Loucy (cell line): ENCODE measurements at regions not wholly inside any gene's neighbourhood (a gene's known extent, or its start where the extent isn't known, plus 50 kb on each side); places are given as distances from the start of the nearest gene placed in this dataset.

Experiments used
- H2AFZ ChIP-seq: fragments of 200-600 bp; sonication (generic); 2 replicates; pipeline ENCODE4 v1.6.0; 2016; ENCODE audit warnings: antibody characterized with exemption, mild to moderate bottlenecking, low read length, moderate library complexity
- H3F3A ChIP-seq: fragments of 200-600 bp; 2 replicates; pipeline ENCODE4 v1.6.0; 2016; ENCODE audit warnings: antibody characterized with exemption, low read depth, mild to moderate bottlenecking
- H3K27me3 ChIP-seq: fragments of 200-600 bp; sonication (generic); 2 replicates; pipeline ENCODE4 v1.6.1; 2014; ENCODE audit warnings: low read length, mild to moderate bottlenecking; ENCODE audit not compliant: insufficient read depth, poor library complexity, severe bottlenecking
- H3K36me3 ChIP-seq: fragments of 200-600 bp; sonication (generic); 2 replicates; pipeline ENCODE4 v1.6.1; 2016; ENCODE audit warnings: low read length; ENCODE audit not compliant: insufficient read depth
- H3K4me1 ChIP-seq: fragments of 200-600 bp; sonication (generic); 2 replicates; pipeline ENCODE4 v1.5.1; 2014; ENCODE audit warnings: low read length, mild to moderate bottlenecking; ENCODE audit not compliant: insufficient read depth, poor library complexity, severe bottlenecking
- H3K4me2 ChIP-seq: fragments of 200-600 bp; sonication (generic); 2 replicates; pipeline ENCODE4 v1.6.0; 2014; ENCODE audit warnings: antibody characterized with exemption, low read length, low read depth, mild to moderate bottlenecking; ENCODE audit not compliant: poor library complexity, severe bottlenecking
- H3K4me3 ChIP-seq: fragments of 200-600 bp; sonication (generic); 2 replicates; pipeline ENCODE4 v1.5.1; 2014; ENCODE audit warnings: low read length, mild to moderate bottlenecking, mixed read lengths; ENCODE audit not compliant: poor library complexity, severe bottlenecking
- H3K79me2 ChIP-seq: fragments of 200-600 bp; sonication (generic); 2 replicates; pipeline ENCODE4 v1.6.1; 2014; ENCODE audit warnings: low read length; ENCODE audit not compliant: insufficient read depth
- H3K9ac ChIP-seq: fragments of 200-600 bp; sonication (generic); 2 replicates; pipeline ENCODE4 v1.6.0; 2014; ENCODE audit warnings: mild to moderate bottlenecking, low read depth, low read length, moderate library complexity; ENCODE audit not compliant: poor library complexity, severe bottlenecking
- H3K9me2 ChIP-seq: fragments of 200-600 bp; sonication (generic); replicated peaks from 2 replicates; pipeline ENCODE4 v1.6.1; 2016; ENCODE audit warnings: low read depth, low read length, mixed read lengths
- H3K9me3 ChIP-seq: fragments of 200-600 bp; sonication (generic); 2 replicates; pipeline ENCODE4 v1.6.1; 2014; ENCODE audit warnings: mild to moderate bottlenecking, antibody characterized with exemption, low read length, low read depth; ENCODE audit not compliant: insufficient read depth
- H4K20me1 ChIP-seq: fragments of 200-600 bp; sonication (generic); 2 replicates; pipeline ENCODE4 v1.6.0; 2014; ENCODE audit warnings: antibody characterized with exemption, low read length, mild to moderate bottlenecking; ENCODE audit not compliant: insufficient read depth, poor library complexity, severe bottlenecking
- CTCF ChIP-seq: fragments of 200-600 bp; sonication (generic); conservative IDR thresholded peaks from 2 replicates; pipeline ENCODE4 v1.5.1; 2014; ENCODE audit warnings: mild to moderate bottlenecking, antibody characterized with exemption, low read length
- EZH2phosphoT487 ChIP-seq: fragments of 200-600 bp; IDR thresholded peaks from 2 replicates; pipeline ENCODE4 v1.6.1; 2018; ENCODE audit warnings: antibody characterized with exemption, mild to moderate bottlenecking, moderate library complexity, borderline replicate concordance

- H3F3A ChIP-seq, result no peaks in the 10 kb centered on the region
- no peak overlapping the region for H3K4me2 ChIP-seq
- no peak overlapping the region for H3K9ac ChIP-seq
- no peak for TF ChIP-seq EZH2phosphoT487
- TF ChIP-seq CTCF, result no peak
- H3K4me1 ChIP-seq, result no peaks in the 10 kb centered on the region
- H3K9me3 ChIP-seq, result no peaks in the 10 kb centered on the region
- H3K79me2 ChIP-seq, result no peaks in the 10 kb centered on the region
- no peaks in the 10 kb centered on the region for H4K20me1 ChIP-seq
- no peak overlapping the region for H2AFZ ChIP-seq
- no peaks in the 10 kb centered on the region for H3K27me3 ChIP-seq
- no peak overlapping the region for H3K4me3 ChIP-seq
- H3K9me2 ChIP-seq, result no peaks in the 10 kb centered on the region
- H3K36me3 ChIP-seq, result no peaks in the 10 kb centered on the region
Observed at GRCh38 chr2:107064750-107065149, 178.8 kb upstream of the ST6GAL2 start.

GRCh38 chr2:107068069-107068916 is 182.3 kb upstream of the ST6GAL2 start:
- TF ChIP-seq CTCF (no peak), EZH2phosphoT487 (no peak)

GRCh38 chr2:107069890-107070289 is 183.9 kb upstream of the ST6GAL2 start:
- H4K20me1 ChIP-seq, result no peaks in the 10 kb centered on the region
- no peak overlapping the region for H3K4me3 ChIP-seq
- H3K4me2 ChIP-seq, result no peak overlapping the region
- H3K27me3 ChIP-seq, result no peaks in the 10 kb centered on the region
- H3F3A ChIP-seq, result no peaks in the 10 kb centered on the region
- no peaks in the 10 kb centered on the region for H3K4me1 ChIP-seq
- no peaks in the 10 kb centered on the region for H3K9me2 ChIP-seq
- no peaks in the 10 kb centered on the region for H3K9me3 ChIP-seq
- no peak overlapping the region for H2AFZ ChIP-seq
- H3K9ac ChIP-seq, result no peak overlapping the region
- TF ChIP-seq EZH2phosphoT487, result no peak
- no peak for TF ChIP-seq CTCF
- no peaks in the 10 kb centered on the region for H3K79me2 ChIP-seq
- H3K36me3 ChIP-seq, result no peaks in the 10 kb centered on the region

More at GRCh38 chr2:107068069-107068916, 182.3 kb upstream of the ST6GAL2 start:
- H3K9me3 ChIP-seq, result no peaks in the 10 kb centered on the region
- no peaks in the 10 kb centered on the region for H3K27me3 ChIP-seq
- no peaks in the 10 kb centered on the region for H3K79me2 ChIP-seq
- no peaks in the 10 kb centered on the region for H3K4me1 ChIP-seq
- H3K36me3 ChIP-seq, result no peaks in the 10 kb centered on the region
- no peak overlapping the region for H3K4me2 ChIP-seq
- H2AFZ ChIP-seq, result no peak overlapping the region
- H3K9ac ChIP-seq, result no peak overlapping the region
- no peaks in the 10 kb centered on the region for H4K20me1 ChIP-seq
- no peak overlapping the region for H3K4me3 ChIP-seq
- no peaks in the 10 kb centered on the region for H3F3A ChIP-seq
- H3K9me2 ChIP-seq, result no peaks in the 10 kb centered on the region
